ENCODE measurements at regions not wholly inside any gene's neighbourhood (a gene's known extent, or its start where the extent isn't known, plus 50 kb on each side); places are given as distances from the start of the nearest gene placed in this dataset.

DNA sequence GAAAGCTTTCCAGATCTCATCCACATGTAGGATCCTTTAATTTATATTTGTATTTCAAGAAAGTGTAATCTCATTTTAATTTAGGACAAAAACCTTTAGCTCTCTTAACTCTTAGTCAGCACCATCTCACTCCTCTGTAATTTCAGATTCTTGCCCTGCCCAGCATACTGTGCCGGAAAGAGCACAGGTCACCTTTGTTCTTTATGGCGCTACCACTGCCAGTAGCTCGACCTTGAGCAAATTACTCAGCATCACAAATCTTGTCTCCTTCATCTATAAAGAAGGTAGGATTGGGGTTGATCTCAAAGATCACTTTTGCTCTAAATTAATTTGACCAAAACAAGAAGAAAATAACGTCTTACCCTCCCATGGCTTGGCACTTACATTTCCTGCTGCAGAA is 56.1 kb upstream of the ZC3H11B start:
- Histone ChIP-seq H3K36me3 (ENCODE audit: low read length) (no peaks in the 10 kb centered on the region), H4K20me1 (ENCODE audit: low read depth, low read length) (no peaks in the 10 kb centered on the region), H3K4me3 (ENCODE audit: insufficient read depth, low read length, poor library complexity, severe bottlenecking) (no peak overlapping the region), H3K9me2 (replicated peaks; ENCODE audit: insufficient read depth, low read length) (no peaks in the 10 kb centered on the region), H3K9me3 (ENCODE audit: insufficient read depth, low read length) (no peaks in the 10 kb centered on the region), H3F3A (ENCODE audit: insufficient read depth) (no peaks in the 10 kb centered on the region), H3K27ac (ENCODE audit: low read depth, low read length) (no peak overlapping the region), H2AFZ (ENCODE audit: low read depth, low read length, severe bottlenecking) (no peak overlapping the region), H3K4me2 (ENCODE audit: low read depth, low read length, poor library complexity, severe bottlenecking) (no peak overlapping the region), H3K9ac (ENCODE audit: low read length) (no peak overlapping the region), H3K79me2 (ENCODE audit: insufficient read depth, low read length) (no peaks in the 10 kb centered on the region), H3K27me3 (ENCODE audit: low read length) (no peaks in the 10 kb centered on the region)
- no peak for TF ChIP-seq EZH2phosphoT487 (conservative IDR thresholded peaks at IDR 0.05; ENCODE audit: low read length)
- no peak for TF ChIP-seq CTCF (IDR thresholded peaks at IDR 0.05; ENCODE audit: insufficient read depth, low read length, poor library complexity, severe bottlenecking)

DNA sequence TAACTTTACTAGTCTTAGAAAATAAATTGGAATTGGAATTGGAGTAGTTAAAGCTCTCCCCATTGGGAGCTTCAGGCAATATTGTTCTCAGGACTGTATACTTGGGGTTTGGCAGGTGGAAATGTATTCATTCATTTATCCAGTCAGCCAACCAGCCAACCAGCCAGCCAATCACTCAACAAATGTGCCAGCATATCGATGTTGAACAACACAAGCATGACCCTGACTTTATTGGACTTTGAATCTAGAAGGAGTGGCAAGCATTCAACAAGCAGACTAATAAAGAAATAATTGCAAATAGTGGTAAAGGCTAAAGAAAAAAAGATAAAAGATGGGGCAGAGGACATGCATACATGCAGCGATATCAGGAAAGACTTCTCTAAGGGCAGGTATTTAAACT is 55.5 kb upstream of the ZC3H11B start:
- Histone ChIP-seq H2AFZ (ENCODE audit: low read depth, low read length, severe bottlenecking) (no peak overlapping the region), H3K4me3 (ENCODE audit: insufficient read depth, low read length, poor library complexity, severe bottlenecking) (no peak overlapping the region), H4K20me1 (ENCODE audit: low read depth, low read length) (no peaks in the 10 kb centered on the region), H3K4me2 (ENCODE audit: low read depth, low read length, poor library complexity, severe bottlenecking) (no peak overlapping the region), H3K79me2 (ENCODE audit: insufficient read depth, low read length) (no peaks in the 10 kb centered on the region), H3K9me3 (ENCODE audit: insufficient read depth, low read length) (no peaks in the 10 kb centered on the region), H3K9me2 (replicated peaks; ENCODE audit: insufficient read depth, low read length) (no peaks in the 10 kb centered on the region), H3K36me3 (ENCODE audit: low read length) (no peaks in the 10 kb centered on the region), H3K27ac (ENCODE audit: low read depth, low read length) (no peak overlapping the region), H3K9ac (ENCODE audit: low read length) (no peak overlapping the region), H3F3A (ENCODE audit: insufficient read depth) (no peaks in the 10 kb centered on the region), H3K27me3 (ENCODE audit: low read length) (no peaks in the 10 kb centered on the region)
- TF ChIP-seq EZH2phosphoT487 (conservative IDR thresholded peaks at IDR 0.05; ENCODE audit: low read length) (no peak), CTCF (IDR thresholded peaks at IDR 0.05; ENCODE audit: insufficient read depth, low read length, poor library complexity, severe bottlenecking) (no peak)

GRCh38 chr1:219666242-219666641 is 53.3 kb upstream of the ZC3H11B start:
- H3K79me2 ChIP-seq (ENCODE audit: insufficient read depth, low read length), result no peaks in the 10 kb centered on the region
- H3K9ac ChIP-seq (ENCODE audit: low read length), result no peak overlapping the region
- H4K20me1 ChIP-seq (ENCODE audit: low read depth, low read length), result no peaks in the 10 kb centered on the region
- no peaks in the 10 kb centered on the region for H3K27me3 ChIP-seq (ENCODE audit: low read length)
- no peak overlapping the region for H3K27ac ChIP-seq (ENCODE audit: low read depth, low read length)
- H3F3A ChIP-seq (ENCODE audit: insufficient read depth), result no peaks in the 10 kb centered on the region
- no peaks in the 10 kb centered on the region for H3K9me3 ChIP-seq (ENCODE audit: insufficient read depth, low read length)
- no peak overlapping the region for H2AFZ ChIP-seq (ENCODE audit: low read depth, low read length, severe bottlenecking)
- TF ChIP-seq EZH2phosphoT487 (conservative IDR thresholded peaks at IDR 0.05; ENCODE audit: low read length) (no peak), CTCF (IDR thresholded peaks at IDR 0.05; ENCODE audit: insufficient read depth, low read length, poor library complexity, severe bottlenecking) (no peak)
- H3K4me3 ChIP-seq (ENCODE audit: insufficient read depth, low read length, poor library complexity, severe bottlenecking), result no peak overlapping the region
- H3K9me2 ChIP-seq (replicated peaks; ENCODE audit: insufficient read depth, low read length), result no peaks in the 10 kb centered on the region
- no peak overlapping the region for H3K4me2 ChIP-seq (ENCODE audit: low read depth, low read length, poor library complexity, severe bottlenecking)
- H3K36me3 ChIP-seq (ENCODE audit: low read length), result no peaks in the 10 kb centered on the region

DNA sequence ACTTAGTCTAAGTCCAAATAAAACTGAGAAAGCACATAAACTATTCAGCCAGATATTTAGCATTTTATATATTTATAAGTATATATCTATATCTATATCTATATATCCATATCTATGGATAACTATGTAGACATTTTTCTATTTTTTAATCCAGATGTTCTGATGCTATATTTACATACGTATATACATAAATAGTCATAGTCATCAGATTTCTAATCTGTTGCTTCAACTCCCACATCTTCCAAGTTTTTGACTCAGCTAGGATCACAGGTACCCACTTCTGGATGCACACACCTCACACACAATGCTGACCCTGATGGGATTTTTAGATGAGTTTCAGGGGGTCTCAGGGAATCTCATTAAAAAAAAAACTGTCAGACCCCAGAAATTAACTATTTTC is 52.2 kb upstream of the ZC3H11B start:
- Histone ChIP-seq H4K20me1 (ENCODE audit: low read depth, low read length) (no peaks in the 10 kb centered on the region), H3F3A (ENCODE audit: insufficient read depth) (no peaks in the 10 kb centered on the region), H3K4me3 (ENCODE audit: insufficient read depth, low read length, poor library complexity, severe bottlenecking) (no peak overlapping the region), H3K9ac (ENCODE audit: low read length) (no peak overlapping the region), H3K9me3 (ENCODE audit: insufficient read depth, low read length) (no peaks in the 10 kb centered on the region), H3K4me2 (ENCODE audit: low read depth, low read length, poor library complexity, severe bottlenecking) (no peak overlapping the region), H3K36me3 (ENCODE audit: low read length) (no peaks in the 10 kb centered on the region), H3K27ac (ENCODE audit: low read depth, low read length) (no peak overlapping the region), H2AFZ (ENCODE audit: low read depth, low read length, severe bottlenecking) (no peak overlapping the region), H3K27me3 (ENCODE audit: low read length) (no peaks in the 10 kb centered on the region), H3K9me2 (replicated peaks; ENCODE audit: insufficient read depth, low read length) (no peaks in the 10 kb centered on the region), H3K79me2 (ENCODE audit: insufficient read depth, low read length) (no peaks in the 10 kb centered on the region)
- TF ChIP-seq CTCF (IDR thresholded peaks at IDR 0.05; ENCODE audit: insufficient read depth, low read length, poor library complexity, severe bottlenecking), result no peak
- TF ChIP-seq EZH2phosphoT487 (conservative IDR thresholded peaks at IDR 0.05; ENCODE audit: low read length), result no peak
